Upper lobe of right lung (tissue), 1 donor: ENCODE measurements at regions not wholly inside any gene's neighbourhood (a gene's known extent, or its start where the extent isn't known, plus 50 kb on each side); places are given as distances from the start of the nearest gene placed in this dataset.

Experiments used
- ATAC-seq: fragments of 200-7000 bp; cut with Tn5 transposase; one replicate; pipeline ENCODE4 v1.9.1; 2020; ENCODE audit warnings: mild to moderate bottlenecking, moderate library complexity
- DNase-seq: peaks from one replicate; pipeline ENCODE4 v3.0.0-alpha.2; 2020
- H3K27ac ChIP-seq: fragments of 200-600 bp; one replicate; pipeline ENCODE4 v1.8.0; 2022
- H3K27me3 ChIP-seq: fragments of 200-600 bp; one replicate; pipeline ENCODE4 v1.8.0; 2022; ENCODE audit warnings: mild to moderate bottlenecking
- H3K36me3 ChIP-seq: fragments of 200-600 bp; one replicate; pipeline ENCODE4 v1.8.0; 2022
- H3K4me1 ChIP-seq: fragments of 200-600 bp; one replicate; pipeline ENCODE4 v1.8.0; 2022
- H3K4me3 ChIP-seq: fragments of 200-600 bp; one replicate; pipeline ENCODE4 v1.8.0; 2022; ENCODE audit warnings: mild to moderate bottlenecking
- H3K9me3 ChIP-seq: fragments of 200-600 bp; one replicate; pipeline ENCODE4 v1.8.0; 2022
- intact Hi-C: fragments of 100-400 bp; cut with DNase I; formaldehyde crosslinking; loops from one replicate; pipeline ENCODE4 v1.11.0; 2022
- TF ChIP-seq, protein P1 (sequence below): fragments of 200-600 bp; IDR thresholded peaks from one replicate; pipeline ENCODE4 v1.8.0; 2022; ENCODE audit warnings: antibody characterized with exemption
- donor health status: DM: no; HTN: yes; CAD: no; lungs with severe emphysema.

GRCh38 chr13:103394618-103395017 lies 328.4 kb upstream of the SLC10A2 start:
- TF ChIP-seq, protein P1, sequence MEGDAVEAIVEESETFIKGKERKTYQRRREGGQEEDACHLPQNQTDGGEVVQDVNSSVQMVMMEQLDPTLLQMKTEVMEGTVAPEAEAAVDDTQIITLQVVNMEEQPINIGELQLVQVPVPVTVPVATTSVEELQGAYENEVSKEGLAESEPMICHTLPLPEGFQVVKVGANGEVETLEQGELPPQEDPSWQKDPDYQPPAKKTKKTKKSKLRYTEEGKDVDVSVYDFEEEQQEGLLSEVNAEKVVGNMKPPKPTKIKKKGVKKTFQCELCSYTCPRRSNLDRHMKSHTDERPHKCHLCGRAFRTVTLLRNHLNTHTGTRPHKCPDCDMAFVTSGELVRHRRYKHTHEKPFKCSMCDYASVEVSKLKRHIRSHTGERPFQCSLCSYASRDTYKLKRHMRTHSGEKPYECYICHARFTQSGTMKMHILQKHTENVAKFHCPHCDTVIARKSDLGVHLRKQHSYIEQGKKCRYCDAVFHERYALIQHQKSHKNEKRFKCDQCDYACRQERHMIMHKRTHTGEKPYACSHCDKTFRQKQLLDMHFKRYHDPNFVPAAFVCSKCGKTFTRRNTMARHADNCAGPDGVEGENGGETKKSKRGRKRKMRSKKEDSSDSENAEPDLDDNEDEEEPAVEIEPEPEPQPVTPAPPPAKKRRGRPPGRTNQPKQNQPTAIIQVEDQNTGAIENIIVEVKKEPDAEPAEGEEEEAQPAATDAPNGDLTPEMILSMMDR: no peak
- Histone ChIP-seq H3K4me3 (no peak overlapping the region), H3K27ac (no peak overlapping the region), H3K36me3 (no peaks in the 10 kb centered on the region), H3K4me1 (no peaks in the 10 kb centered on the region), H3K27me3 (no peaks in the 10 kb centered on the region), H3K9me3 (no peaks in the 10 kb centered on the region)
- intact Hi-C loops: no loop called here
- DNase-seq (no peak), ATAC-seq (no peak)

GRCh38 chr13:103391936-103392335 lies 325.7 kb upstream of the SLC10A2 start:
- H3K9me3 ChIP-seq: no peaks in the 10 kb centered on the region
- ATAC-seq (no peak), DNase-seq (no peak)
- H3K4me3 ChIP-seq: no peak overlapping the region
- no peaks in the 10 kb centered on the region for H3K36me3 ChIP-seq
- H3K4me1 ChIP-seq: no peaks in the 10 kb centered on the region
- intact Hi-C loops: no loop called here
- no peak overlapping the region for H3K27ac ChIP-seq
- TF ChIP-seq, protein P1: no peak
- H3K27me3 ChIP-seq: no peaks in the 10 kb centered on the region

- H3K27me3 ChIP-seq: no peaks in the 10 kb centered on the region
- no peaks in the 10 kb centered on the region for H3K9me3 ChIP-seq
- ATAC-seq: no peak
- intact Hi-C loops: no loop called here
- no peak overlapping the region for H3K27ac ChIP-seq
- H3K4me1 ChIP-seq: no peaks in the 10 kb centered on the region
- H3K4me3 ChIP-seq: no peak overlapping the region
- no peak for DNase-seq
- TF ChIP-seq, protein P1: no peak
- no peaks in the 10 kb centered on the region for H3K36me3 ChIP-seq
Observed at GRCh38 chr13:103388839-103389238, 322.6 kb upstream of the SLC10A2 start.

GRCh38 chr13:103386341-103386740 lies 320.1 kb upstream of the SLC10A2 start:
- ATAC-seq (no peak), DNase-seq (no peak)
- H3K27me3 ChIP-seq: no peaks in the 10 kb centered on the region

DNA sequence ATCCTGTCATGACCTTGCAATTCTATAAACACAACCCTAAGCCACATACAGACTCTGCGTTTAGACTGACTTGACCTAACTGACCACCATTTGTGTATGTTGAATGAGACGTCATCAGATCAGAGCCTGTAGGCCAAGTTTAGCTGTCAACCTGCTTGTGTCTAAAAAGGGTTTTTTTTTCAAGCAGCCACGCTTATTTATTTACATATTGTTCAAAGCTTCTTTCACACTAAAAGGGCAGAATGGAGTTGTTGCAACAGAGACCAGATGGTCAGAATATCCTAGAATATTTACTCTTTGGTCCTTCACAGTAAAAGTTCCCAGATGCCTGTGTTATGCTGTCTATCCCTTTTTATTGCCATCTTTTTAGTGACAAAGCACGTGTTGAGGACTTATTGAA lies 307.7 kb upstream of the SLC10A2 start:
- no peak for DNase-seq
- Histone ChIP-seq H3K27me3 (no peaks in the 10 kb centered on the region), H3K4me1 (no peaks in the 10 kb centered on the region), H3K9me3 (no peaks in the 10 kb centered on the region), H3K4me3 (no peak overlapping the region), H3K36me3 (no peaks in the 10 kb centered on the region), H3K27ac (no peak overlapping the region)
- ATAC-seq: no peak
- intact Hi-C loops: no loop called here
- TF ChIP-seq, protein P1: no peak

More at GRCh38 chr13:103386341-103386740, 320.1 kb upstream of the SLC10A2 start:
- H3K4me3 ChIP-seq: no peak overlapping the region
- peaks cover 4% of the 10 kb centered on the region for H3K9me3 ChIP-seq
- intact Hi-C loops: no loop called here
- H3K4me1 ChIP-seq: no peaks in the 10 kb centered on the region
- H3K36me3 ChIP-seq: no peaks in the 10 kb centered on the region
- TF ChIP-seq, protein P1: no peak
- no peak overlapping the region for H3K27ac ChIP-seq

DNA sequence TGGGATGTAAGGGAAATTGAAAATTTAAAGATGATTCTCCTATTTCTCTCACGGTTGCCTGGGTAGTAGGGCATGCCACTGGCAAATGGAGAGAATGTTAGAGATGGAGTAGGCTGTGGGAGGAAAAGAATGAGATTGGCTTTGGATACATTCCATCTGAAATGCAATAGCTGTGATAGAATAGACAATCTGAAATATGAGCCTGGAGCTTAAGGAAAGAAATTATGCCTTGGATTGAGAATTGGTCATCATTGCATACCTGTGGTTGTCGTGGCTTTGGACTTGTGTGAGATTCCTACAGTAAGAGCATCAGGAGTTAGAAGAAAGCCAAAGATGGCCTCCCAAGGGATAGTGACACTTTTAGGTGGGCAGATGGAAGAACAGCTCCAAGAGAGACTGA lies 305.1 kb upstream of the SLC10A2 start:
- DNase-seq: no peak
- H3K4me1 ChIP-seq: no peaks in the 10 kb centered on the region
- H3K4me3 ChIP-seq: no peak overlapping the region
- intact Hi-C loops: no loop called here
- no peak for ATAC-seq
- H3K27ac ChIP-seq: no peak overlapping the region
- no peaks in the 10 kb centered on the region for H3K9me3 ChIP-seq
- no peaks in the 10 kb centered on the region for H3K36me3 ChIP-seq
- TF ChIP-seq, protein P1: no peak
- H3K27me3 ChIP-seq: no peaks in the 10 kb centered on the region
